ENCODE measurements at regions not wholly inside any gene's neighbourhood (a gene's known extent, or its start where the extent isn't known, plus 50 kb on each side); places are given as distances from the start of the nearest gene placed in this dataset.

GRCh38 chr6:113442040-113442439 lies 415.1 kb upstream of the MARCKS start:
- DNase-seq: no peak

- no peak for DNase-seq
Observed at GRCh38 chr6:113445201-113445600, 411.9 kb upstream of the MARCKS start.

DNA sequence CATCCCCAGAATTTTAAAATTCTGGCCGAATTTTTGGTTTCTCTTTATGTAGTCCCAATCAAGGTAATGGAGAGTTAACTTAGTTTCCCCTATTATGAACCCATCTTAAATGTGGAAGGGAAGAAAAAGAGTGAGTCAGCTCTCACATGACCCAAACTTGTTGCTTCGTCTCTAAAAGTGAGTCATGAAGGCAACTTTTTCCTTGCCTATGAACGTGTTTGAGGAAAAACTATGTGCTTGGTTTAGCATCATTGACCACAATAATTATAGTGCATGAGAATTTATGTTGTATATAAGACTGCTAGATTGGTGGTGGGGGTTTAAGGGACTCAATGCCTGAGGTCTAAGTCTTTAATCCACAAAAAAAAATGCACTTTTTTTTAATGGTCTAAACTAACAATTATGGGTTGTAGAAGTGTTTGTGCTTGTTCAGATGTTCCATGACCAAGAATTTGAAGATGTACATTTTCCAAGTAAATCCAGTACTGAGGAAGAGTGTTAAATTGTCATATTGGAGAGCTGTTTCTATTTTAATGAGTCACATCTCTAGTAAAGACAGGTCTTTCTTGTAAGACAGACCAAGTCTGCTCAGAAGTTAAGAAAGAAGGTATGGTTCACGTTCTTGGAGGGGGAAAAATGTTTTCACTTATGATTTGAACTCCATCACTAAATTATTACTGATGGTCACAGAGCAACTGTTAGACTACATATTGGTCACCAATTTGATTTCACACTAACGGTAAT lies 409.9 kb upstream of the MARCKS start:
- DNase-seq: no peak

- DNase-seq: no peak
Observed at GRCh38 chr6:113449051-113449450, 408.1 kb upstream of the MARCKS start.

DNA sequence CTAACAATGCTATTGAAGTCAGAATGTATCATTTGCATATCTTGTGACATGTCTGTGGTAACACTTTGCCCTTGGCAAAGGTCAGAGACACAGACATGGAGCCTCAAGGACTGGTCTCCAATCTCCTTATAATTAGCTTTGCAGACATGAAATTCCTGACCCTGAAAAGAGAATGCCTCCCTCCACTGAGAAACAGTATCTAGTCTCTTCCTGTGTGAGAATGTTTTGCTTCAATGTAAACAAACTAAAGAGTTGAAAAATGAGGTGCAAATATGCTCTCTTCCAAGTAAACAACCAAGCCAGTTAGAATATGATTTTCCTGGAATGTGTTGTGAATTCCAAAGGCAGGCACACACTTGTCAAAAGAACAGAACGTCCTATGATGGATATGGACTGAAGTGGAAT lies 407.1 kb upstream of the MARCKS start:
- DNase-seq: no peak

GRCh38 chr6:113451049-113451448 lies 406.1 kb upstream of the MARCKS start:
- DNase-seq: no peak

GRCh38 chr6:113457198-113457597 lies 399.9 kb upstream of the MARCKS start:
- DNase-seq: no peak

DNA sequence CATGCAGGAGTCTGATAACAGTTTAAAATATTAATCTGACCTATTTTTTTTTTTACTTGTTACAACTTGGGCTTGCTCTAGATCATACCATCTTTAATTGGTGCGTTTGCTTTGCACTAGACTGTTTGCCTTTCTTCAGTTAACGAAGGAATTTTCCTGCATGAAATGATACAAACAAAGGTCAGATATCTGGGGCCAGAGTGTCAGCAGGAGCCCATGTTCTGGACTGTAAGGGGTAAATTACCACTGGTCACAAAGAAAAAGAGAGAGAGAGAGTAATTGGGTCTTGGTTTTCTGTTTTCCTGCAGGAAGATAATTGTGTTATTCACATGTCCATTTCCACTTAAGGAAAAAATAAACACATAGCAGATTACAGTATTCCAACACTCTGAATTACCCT lies 399.4 kb upstream of the MARCKS start:
- no peak for DNase-seq

DNA sequence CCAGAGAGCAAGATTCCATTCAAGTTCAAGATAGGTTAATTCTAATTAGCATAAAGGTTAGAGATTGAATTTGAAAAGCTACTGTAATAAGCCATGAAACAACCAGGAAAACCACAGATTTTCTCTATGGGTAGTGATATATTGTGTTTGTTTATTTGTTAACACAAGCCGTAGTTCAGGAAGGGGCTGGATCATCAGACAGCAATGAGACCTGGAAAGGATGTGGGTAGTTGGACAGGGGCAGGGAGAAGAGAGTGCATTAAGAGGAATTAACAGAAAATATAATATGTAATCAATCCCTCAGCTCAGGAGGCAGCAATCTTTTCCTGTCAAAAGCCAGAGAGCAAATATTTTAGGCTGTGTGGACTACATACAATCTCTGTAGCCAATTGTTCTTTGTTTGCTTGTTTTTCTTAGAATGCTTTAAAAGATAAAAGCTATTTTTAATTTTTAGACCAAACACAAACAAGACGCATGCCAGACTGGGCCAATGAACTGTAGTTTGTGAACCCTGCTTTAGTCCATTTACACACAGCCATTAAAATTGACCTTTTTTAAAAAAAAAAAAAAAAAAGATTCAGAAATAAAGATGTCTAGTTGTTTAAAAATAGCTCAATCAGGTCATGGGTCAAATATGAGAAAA lies 398.7 kb upstream of the MARCKS start:
- no peak for DNase-seq

GRCh38 chr6:113461153-113461932 lies 395.8 kb upstream of the MARCKS start:
- no peak for DNase-seq

- DNase-seq: no peak
Observed at GRCh38 chr6:113464536-113464935, 392.6 kb upstream of the MARCKS start.

- no peak for DNase-seq
Observed at GRCh38 chr6:113464960-113465359, 392.2 kb upstream of the MARCKS start.

DNA sequence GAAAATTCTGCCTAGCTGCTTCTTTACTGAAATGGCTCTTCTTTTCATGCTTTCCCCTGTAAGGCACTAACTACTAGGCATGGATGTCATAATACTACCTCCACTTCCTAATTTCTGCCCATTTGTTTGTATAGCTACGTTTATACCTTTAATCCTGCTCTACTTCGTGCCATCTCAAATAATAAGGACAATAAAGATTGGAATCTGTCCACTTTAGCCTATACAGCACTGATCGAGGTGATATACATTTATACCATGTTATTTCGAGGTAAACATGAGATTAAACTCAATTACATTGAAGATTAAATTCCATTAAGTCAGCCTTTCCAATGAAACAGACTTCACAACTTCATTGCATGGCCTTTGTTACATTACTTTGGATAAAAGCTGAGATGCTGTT lies 390.6 kb upstream of the MARCKS start:
- no peak for DNase-seq

GRCh38 chr6:113475392-113475791 lies 381.8 kb upstream of the MARCKS start:
- no peak for DNase-seq

GRCh38 chr6:113476937-113477839 lies 380.0 kb upstream of the MARCKS start:
- no peak for DNase-seq

- no peak for DNase-seq
Observed at GRCh38 chr6:113480616-113481015, 376.5 kb upstream of the MARCKS start.

DNA sequence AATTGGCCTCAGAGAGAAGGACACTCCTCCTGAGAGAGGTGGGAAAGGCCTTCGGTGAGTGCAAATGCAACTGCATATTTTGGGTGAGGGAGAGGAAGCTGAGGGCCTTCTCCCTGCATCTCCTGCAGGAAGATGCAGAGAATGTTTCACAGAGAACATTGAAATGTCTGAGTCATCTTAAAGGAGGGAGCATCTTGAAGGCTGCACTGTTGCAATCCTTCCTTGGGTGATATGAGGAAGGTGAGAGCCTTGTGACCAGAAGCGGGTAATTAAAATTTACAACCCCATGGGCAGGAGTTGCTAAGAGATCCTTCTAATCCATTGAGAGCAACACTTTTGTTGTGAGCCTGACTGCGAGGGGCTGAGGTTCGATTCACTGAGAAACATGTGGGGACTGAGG lies 375.7 kb upstream of the MARCKS start:
- DNase-seq: no peak

GRCh38 chr6:113481910-113482309 lies 375.2 kb upstream of the MARCKS start:
- no peak for DNase-seq

GRCh38 chr6:113482771-113483170 lies 374.4 kb upstream of the MARCKS start:
- DNase-seq: no peak

GRCh38 chr6:113486199-113486598 lies 370.9 kb upstream of the MARCKS start:
- no peak for DNase-seq

DNA sequence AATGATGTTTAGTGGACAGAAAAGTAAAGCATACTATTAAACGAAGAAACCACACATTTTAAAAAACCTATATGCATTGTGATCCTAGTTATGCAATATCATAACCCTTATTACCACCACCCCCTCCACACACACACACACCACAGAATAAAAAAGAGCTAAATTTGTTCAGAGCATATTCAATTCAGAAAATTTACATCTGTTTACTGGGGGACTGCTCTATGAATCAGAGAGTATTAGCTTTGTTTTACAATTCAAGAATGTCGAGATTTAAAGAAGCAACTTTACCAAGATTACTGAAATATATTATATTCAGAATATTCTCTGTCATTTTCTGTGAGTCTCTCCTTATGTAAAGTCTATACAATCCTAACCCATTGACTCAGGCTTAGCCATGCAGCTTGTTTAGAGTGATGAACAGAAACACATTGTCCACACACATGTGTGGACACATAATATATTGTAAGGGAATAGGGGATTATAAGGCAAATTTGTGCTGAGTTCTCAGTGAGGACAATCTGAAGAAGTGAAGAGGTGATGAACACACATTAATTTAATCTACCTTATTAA lies 369.6 kb upstream of the MARCKS start:
- no peak for DNase-seq

DNA sequence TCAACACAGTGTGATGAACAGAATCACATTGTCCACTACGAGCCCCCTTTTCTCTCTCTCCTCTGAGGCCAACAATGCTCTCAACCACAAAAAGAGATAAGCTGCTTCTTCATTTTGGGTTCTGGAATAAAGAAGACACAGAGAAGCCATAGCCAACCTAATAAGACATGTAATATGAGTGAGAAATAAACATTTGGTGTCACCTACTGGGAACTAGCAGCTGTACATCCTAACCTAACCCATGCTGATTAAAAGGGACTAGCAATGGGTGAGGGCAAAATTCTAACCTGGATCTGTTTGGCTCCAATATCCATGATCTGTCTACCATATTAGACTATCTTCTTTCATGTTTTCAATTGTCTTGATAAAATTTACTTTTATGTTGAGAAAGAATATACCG lies 369.1 kb upstream of the MARCKS start:
- no peak for DNase-seq
